Omental fat pad (tissue), 3 donors: ENCODE measurements at regions not wholly inside any gene's neighbourhood (a gene's known extent, or its start where the extent isn't known, plus 50 kb on each side); places are given as distances from the start of the nearest gene placed in this dataset.
"Not testable (repeated sequence)": the region's sequence is repeated elsewhere in the genome, so short reads cannot be mapped to it uniquely, and the experiment has no call there.

Experiments used
- ATAC-seq: fragments of 150-250 bp; one replicate; pipeline ENCODE4 v1.9.1; 2016; ENCODE audit warnings: mild to moderate bottlenecking, moderate library complexity; ENCODE audit not compliant: low FRiP score
- DNase-seq: peaks from one replicate; pipeline ENCODE4 v3.0.0-alpha.2; 2019; ENCODE audit warnings: low spot score
- CTCF ChIP-seq, 3 donors: fragments of 450-650 bp; IDR thresholded peaks; one replicate each; pipeline ENCODE4 v1.5.1; 2016 to 2017; ENCODE audit warnings: antibody characterized with exemption in 3 of 3, mild to moderate bottlenecking in 3 of 3, moderate library complexity in 2 of 3

GRCh38 chr17:71801301-71801700 is 319.5 kb upstream of the SOX9 start:
- DNase-seq (no peak), ATAC-seq (no peak)
- no peak for TF ChIP-seq CTCF (IDR thresholded peaks at IDR 0.05)

GRCh38 chr17:71802663-71803062 is 318.2 kb upstream of the SOX9 start:
- no peak for ATAC-seq
- no peak for TF ChIP-seq CTCF (IDR thresholded peaks at IDR 0.05)
- no peak for DNase-seq

GRCh38 chr17:71803656-71804284 is 317.1 kb upstream of the SOX9 start:
- no peak for ATAC-seq
- TF ChIP-seq CTCF (IDR thresholded peaks at IDR 0.05): no peak
- no peak for DNase-seq

GRCh38 chr17:71809537-71809936 is 311.3 kb upstream of the SOX9 start:
- no peak for TF ChIP-seq CTCF (IDR thresholded peaks at IDR 0.05)

GRCh38 chr17:71813861-71814260 is 307.0 kb upstream of the SOX9 start:
- not testable (repeated sequence) for ATAC-seq, DNase-seq

More at GRCh38 chr17:71809537-71809936, 311.3 kb upstream of the SOX9 start:
- ATAC-seq: no peak
- no peak for DNase-seq

GRCh38 chr17:71821511-71821910 is 299.3 kb upstream of the SOX9 start:
- ATAC-seq (no peak), DNase-seq (no peak)
- TF ChIP-seq CTCF (IDR thresholded peaks at IDR 0.05): no peak

GRCh38 chr17:71824671-71825070 is 296.1 kb upstream of the SOX9 start:
- no peak for TF ChIP-seq CTCF (IDR thresholded peaks at IDR 0.05)
- DNase-seq: no peak
- no peak for ATAC-seq
